GM12872 (cell line): ENCODE measurements at regions not wholly inside any gene's neighbourhood (a gene's known extent, or its start where the extent isn't known, plus 50 kb on each side); places are given as distances from the start of the nearest gene placed in this dataset.

Source experiments
- CTCF ChIP-seq: IDR thresholded peaks from 3 replicates; pipeline ENCODE4 v1.5.1; 2011; ENCODE audit warnings: low read depth, mild to moderate bottlenecking, low read length, moderate library complexity; ENCODE audit not compliant: insufficient read depth

DNA sequence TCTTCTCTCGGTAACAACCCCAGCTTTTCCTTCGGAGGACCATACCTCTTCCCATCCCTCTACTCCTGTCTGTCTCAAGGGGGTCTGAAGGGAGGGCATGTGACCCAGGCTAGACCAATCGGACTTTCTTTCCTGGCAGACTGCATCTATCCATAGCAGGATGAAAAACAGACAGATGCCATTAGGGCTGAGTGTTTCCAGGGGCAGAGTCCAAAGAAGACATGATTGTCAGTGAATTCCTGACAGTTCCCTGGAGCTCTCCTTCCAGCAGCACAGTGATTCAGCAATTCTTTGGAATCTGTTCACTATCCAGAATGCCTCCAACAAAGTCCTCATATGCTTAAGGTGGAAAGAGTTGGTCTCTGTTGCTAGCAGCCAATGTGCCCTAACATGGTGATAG is 189.8 kb downstream of the KCTD12 start:
- no peak for TF ChIP-seq CTCF

DNA sequence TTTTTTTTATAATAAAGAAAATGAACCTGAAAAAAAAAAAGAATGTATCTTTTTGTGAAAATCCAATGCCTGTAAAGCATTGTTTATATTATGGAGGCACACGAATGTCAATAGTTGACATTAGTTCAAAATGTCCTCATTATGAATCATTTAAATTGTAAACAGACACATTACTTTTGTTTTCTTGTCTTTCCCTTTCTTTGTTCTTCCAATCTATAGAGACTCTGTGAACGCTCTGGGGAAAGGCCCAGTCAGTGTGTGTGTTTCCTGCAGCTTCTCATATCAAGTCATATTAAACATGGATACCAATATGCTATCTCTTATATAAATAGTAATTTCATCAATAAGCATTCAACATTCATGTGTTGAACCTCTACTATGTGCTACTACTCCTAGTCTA is 193.1 kb downstream of the KCTD12 start:
- TF ChIP-seq CTCF = no peak

DNA sequence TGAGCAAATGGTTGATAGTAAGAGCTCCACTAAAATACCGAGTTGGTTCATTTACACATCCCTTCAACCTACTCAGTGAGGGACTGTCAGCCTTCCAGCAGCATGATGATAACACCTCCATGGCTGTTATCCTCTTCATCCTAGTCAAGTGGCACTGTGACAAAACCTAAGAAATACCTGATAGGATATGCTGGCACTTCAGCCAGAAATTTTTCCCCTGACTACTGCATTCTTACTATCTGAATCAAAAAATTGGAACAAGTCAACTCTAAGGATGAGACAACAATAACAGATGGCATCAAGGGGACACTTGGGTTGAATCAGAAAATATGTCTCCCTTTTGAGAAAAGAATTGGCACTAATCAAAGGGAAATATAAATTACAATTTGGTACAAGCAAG is 193.9 kb downstream of the KCTD12 start:
- TF ChIP-seq CTCF = no peak

DNA sequence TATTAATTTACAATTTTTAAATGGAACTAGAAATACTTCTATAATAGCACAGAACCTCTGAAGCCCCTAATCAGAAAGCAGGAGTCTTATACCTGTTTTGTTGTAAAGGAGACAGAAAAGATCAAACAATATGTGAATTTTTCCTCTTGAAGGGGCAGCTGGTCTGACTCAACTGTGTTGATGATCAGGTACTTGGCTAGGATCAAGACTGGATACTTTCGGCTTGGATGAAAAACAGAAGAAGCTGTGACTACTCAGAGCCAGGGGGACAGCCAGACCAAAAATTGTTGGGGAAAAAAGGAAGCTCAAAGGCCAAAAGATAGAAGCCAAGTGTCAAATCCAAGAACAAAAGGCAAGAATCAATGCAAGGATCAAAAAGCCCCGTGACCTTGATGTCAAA is 195.6 kb downstream of the KCTD12 start:
- TF ChIP-seq CTCF = no peak

DNA sequence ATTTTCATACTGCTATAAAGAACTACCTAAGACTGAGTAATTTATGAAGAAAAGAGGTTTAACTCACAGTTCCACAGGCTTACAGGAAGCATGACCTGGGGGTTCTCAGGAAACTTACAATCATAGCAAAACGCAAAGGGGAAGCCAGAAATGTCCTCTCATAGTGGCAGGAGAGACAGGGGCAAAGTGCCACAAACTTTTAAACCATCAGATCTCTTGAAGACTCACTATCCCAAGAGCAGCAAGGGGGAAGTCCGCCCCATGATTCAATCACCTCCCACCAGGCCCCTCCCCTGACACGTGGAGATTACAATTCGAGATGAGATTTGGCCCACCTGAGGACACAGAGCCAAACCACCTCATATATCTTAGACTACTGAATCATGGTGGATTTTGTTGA is 198.7 kb downstream of the KCTD12 start:
- TF ChIP-seq CTCF = no peak

GRCh38 chr13:76685938-76686337 is 200.3 kb downstream of the KCTD12 start:
- no peak for TF ChIP-seq CTCF

DNA sequence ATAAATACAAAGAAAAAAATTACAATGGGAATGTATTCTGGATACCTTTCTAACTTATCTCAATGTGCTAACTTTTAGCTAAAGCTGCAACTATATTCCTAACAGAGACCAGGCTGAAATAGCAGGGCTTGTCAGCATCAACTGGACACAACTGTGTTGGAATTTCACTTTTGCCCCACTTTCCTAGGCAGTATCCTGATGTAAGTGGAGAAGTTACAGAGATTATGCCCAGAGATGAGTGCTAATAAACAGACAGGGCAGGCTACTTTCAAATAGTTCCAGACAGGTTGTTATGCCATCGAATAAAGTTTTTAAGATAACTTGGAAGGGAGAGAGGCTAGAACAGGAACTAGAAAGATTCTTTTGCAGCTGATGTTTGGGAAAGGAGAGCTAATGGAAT is 201.9 kb downstream of the KCTD12 start:
- TF ChIP-seq CTCF = no peak

GRCh38 chr13:76683854-76684253 is 202.4 kb downstream of the KCTD12 start:
- TF ChIP-seq CTCF = no peak
